ENCODE measurements at regions not wholly inside any gene's neighbourhood (a gene's known extent, or its start where the extent isn't known, plus 50 kb on each side); places are given as distances from the start of the nearest gene placed in this dataset.

GRCh38 chr4:42327323-42327722 lies 70.0 kb upstream of the SHISA3 start:
- TF ChIP-seq CTCF (IDR thresholded peaks at IDR 0.05; ENCODE audit: unreplicated experiment), result no peak
- H3K36me3 Mint-ChIP-seq (ENCODE audit: low read depth, unreplicated experiment), result no peaks in the 10 kb centered on the region
- H3K27me3 Mint-ChIP-seq (ENCODE audit: unreplicated experiment), result peaks cover 1% of the 10 kb centered on the region
- no peak overlapping the region for H3K27ac Mint-ChIP-seq (ENCODE audit: unreplicated experiment)
- no peak for DNase-seq (ENCODE audit: low spot score)
- H3K4me1 Mint-ChIP-seq (ENCODE audit: unreplicated experiment), result no peaks in the 10 kb centered on the region
- H3K9me3 Mint-ChIP-seq (ENCODE audit: unreplicated experiment), result no peaks in the 10 kb centered on the region
- no peak overlapping the region for H3K4me3 Mint-ChIP-seq (ENCODE audit: unreplicated experiment)

GRCh38 chr4:42328978-42329377 lies 68.3 kb upstream of the SHISA3 start:
- no peak for DNase-seq (ENCODE audit: low spot score)
- TF ChIP-seq CTCF (IDR thresholded peaks at IDR 0.05; ENCODE audit: unreplicated experiment), result no peak
- Mint-ChIP-seq H3K4me3 (ENCODE audit: unreplicated experiment) (no peak overlapping the region), H3K9me3 (ENCODE audit: unreplicated experiment) (no peaks in the 10 kb centered on the region), H3K27ac (ENCODE audit: unreplicated experiment) (no peak overlapping the region), H3K36me3 (ENCODE audit: low read depth, unreplicated experiment) (no peaks in the 10 kb centered on the region), H3K27me3 (ENCODE audit: unreplicated experiment) (peaks cover 1% of the 10 kb centered on the region), H3K4me1 (ENCODE audit: unreplicated experiment) (no peaks in the 10 kb centered on the region)

GRCh38 chr4:42329421-42329820 lies 67.9 kb upstream of the SHISA3 start:
- Mint-ChIP-seq H3K4me1 (ENCODE audit: unreplicated experiment) (no peaks in the 10 kb centered on the region), H3K27me3 (ENCODE audit: unreplicated experiment) (peaks cover 1% of the 10 kb centered on the region), H3K36me3 (ENCODE audit: low read depth, unreplicated experiment) (no peaks in the 10 kb centered on the region), H3K9me3 (ENCODE audit: unreplicated experiment) (no peaks in the 10 kb centered on the region), H3K4me3 (ENCODE audit: unreplicated experiment) (no peak overlapping the region), H3K27ac (ENCODE audit: unreplicated experiment) (no peak overlapping the region)
- no peak for TF ChIP-seq CTCF (IDR thresholded peaks at IDR 0.05; ENCODE audit: unreplicated experiment)
- DNase-seq (ENCODE audit: low spot score), result no peak

DNA sequence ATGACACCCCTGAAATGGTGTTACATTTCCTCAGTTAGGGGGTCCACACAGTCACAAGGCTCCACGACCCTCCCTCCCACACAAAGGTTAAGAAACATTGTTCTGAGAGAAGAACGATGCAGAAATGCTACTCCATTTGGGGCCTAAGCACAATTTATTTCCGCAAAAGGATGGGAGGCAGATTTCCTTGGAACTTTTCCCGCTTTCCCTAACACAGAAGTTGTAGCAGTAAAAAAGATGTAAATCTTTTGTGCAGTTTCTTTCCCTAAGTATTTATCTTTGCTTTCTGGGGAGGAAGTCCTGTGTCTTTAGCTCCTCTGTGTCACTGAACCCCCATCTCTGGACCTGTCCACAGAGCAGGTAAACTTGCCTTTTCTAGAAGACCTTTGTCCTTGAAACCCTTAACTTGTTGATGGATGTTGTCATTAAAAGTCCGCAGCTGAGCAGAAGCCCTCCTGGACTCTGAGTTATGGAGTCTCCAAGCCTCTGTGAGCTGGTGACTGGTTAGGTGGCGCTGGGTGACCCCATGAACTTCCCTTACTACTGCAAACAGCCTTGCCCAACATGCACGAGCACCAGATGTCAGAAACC lies 67.2 kb upstream of the SHISA3 start:
- no peak overlapping the region for H3K4me3 Mint-ChIP-seq (ENCODE audit: unreplicated experiment)
- peaks cover 1% of the 10 kb centered on the region for H3K27me3 Mint-ChIP-seq (ENCODE audit: unreplicated experiment)
- TF ChIP-seq CTCF (IDR thresholded peaks at IDR 0.05; ENCODE audit: unreplicated experiment), result no peak
- no peaks in the 10 kb centered on the region for H3K36me3 Mint-ChIP-seq (ENCODE audit: low read depth, unreplicated experiment)
- no peaks in the 10 kb centered on the region for H3K9me3 Mint-ChIP-seq (ENCODE audit: unreplicated experiment)
- H3K27ac Mint-ChIP-seq (ENCODE audit: unreplicated experiment), result no peak overlapping the region
- DNase-seq (ENCODE audit: low spot score), result no peak
- H3K4me1 Mint-ChIP-seq (ENCODE audit: unreplicated experiment), result no peaks in the 10 kb centered on the region

GRCh38 chr4:42331040-42331439 lies 66.2 kb upstream of the SHISA3 start:
- Mint-ChIP-seq H3K27ac (ENCODE audit: unreplicated experiment) (no peak overlapping the region), H3K27me3 (ENCODE audit: unreplicated experiment) (no peaks in the 10 kb centered on the region), H3K9me3 (ENCODE audit: unreplicated experiment) (no peaks in the 10 kb centered on the region), H3K4me1 (ENCODE audit: unreplicated experiment) (no peaks in the 10 kb centered on the region), H3K36me3 (ENCODE audit: low read depth, unreplicated experiment) (no peaks in the 10 kb centered on the region), H3K4me3 (ENCODE audit: unreplicated experiment) (no peak overlapping the region)
- DNase-seq (ENCODE audit: low spot score), result no peak
- no peak for TF ChIP-seq CTCF (IDR thresholded peaks at IDR 0.05; ENCODE audit: unreplicated experiment)
